ENCODE measurements at regions not wholly inside any gene's neighbourhood (a gene's known extent, or its start where the extent isn't known, plus 50 kb on each side); places are given as distances from the start of the nearest gene placed in this dataset.

DNA sequence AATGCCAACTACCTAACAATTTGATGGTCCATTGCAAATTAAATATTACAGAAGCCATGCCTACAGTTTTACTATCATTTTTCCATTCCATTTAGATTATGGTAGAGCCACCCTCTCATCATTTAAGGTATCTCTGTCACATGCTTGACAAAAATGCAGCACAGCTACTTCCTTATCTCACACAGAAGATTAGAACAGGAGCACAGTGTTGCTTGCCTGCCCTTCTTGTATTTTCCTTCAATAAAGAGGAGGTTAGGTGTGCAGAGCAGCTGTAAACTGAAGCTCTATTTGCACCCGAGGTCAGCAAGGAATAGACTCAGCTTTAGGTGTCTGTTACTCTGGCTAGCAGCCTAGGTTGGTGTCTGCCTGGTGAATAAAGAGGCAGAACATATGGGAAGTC lies 51.5 kb upstream of the ATP10B start:
- ATAC-seq (no peak), DNase-seq (no peak)
- Histone ChIP-seq H3K9me3 (no peaks in the 10 kb centered on the region), H3K27ac (no peak overlapping the region), H3K27me3 (no peaks in the 10 kb centered on the region), H3K4me3 (no peak overlapping the region), H3K4me1 (no peaks in the 10 kb centered on the region), H3K36me3 (no peaks in the 10 kb centered on the region)
- in situ Hi-C loops (cut with MboI; ENCODE audit: low sequenced_read_pairs in 4 of 4) (no loop called here), intact Hi-C loops (cut with DNase I; ENCODE audit: low total_unique reads) (no loop called here)
- TF ChIP-seq, protein P1, sequence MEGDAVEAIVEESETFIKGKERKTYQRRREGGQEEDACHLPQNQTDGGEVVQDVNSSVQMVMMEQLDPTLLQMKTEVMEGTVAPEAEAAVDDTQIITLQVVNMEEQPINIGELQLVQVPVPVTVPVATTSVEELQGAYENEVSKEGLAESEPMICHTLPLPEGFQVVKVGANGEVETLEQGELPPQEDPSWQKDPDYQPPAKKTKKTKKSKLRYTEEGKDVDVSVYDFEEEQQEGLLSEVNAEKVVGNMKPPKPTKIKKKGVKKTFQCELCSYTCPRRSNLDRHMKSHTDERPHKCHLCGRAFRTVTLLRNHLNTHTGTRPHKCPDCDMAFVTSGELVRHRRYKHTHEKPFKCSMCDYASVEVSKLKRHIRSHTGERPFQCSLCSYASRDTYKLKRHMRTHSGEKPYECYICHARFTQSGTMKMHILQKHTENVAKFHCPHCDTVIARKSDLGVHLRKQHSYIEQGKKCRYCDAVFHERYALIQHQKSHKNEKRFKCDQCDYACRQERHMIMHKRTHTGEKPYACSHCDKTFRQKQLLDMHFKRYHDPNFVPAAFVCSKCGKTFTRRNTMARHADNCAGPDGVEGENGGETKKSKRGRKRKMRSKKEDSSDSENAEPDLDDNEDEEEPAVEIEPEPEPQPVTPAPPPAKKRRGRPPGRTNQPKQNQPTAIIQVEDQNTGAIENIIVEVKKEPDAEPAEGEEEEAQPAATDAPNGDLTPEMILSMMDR (IDR thresholded peaks at IDR 0.05 in 4 of 5, conservative IDR thresholded peaks at IDR 0.05 in 1 of 5), result no peak
- no peak for TF ChIP-seq POLR2A (IDR thresholded peaks at IDR 0.05)

DNA sequence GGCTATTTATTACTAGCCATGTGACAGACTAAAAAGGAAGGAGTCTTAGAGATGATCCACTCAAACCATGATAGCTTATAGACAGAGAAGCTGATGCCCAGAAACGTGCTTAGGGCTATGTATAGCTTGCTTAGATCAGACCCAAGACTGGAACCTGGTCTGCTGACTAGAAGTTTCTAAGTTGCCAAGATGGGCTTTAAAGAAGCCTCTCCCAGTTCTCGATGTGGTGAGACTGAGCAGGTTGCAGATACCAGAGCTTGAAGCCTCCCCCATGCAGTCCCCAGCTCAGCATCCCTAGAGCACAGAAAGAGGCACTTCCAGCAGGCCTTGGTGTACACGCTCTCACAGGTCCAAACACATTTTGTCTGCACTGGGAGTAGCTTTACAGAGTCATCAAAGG lies 51.1 kb upstream of the ATP10B start:
- no peak overlapping the region for H3K4me3 ChIP-seq
- in situ Hi-C loops (cut with MboI; ENCODE audit: low sequenced_read_pairs in 4 of 4), result no loop called here
- TF ChIP-seq, protein P1 (IDR thresholded peaks at IDR 0.05 in 4 of 5, conservative IDR thresholded peaks at IDR 0.05 in 1 of 5), result no peak
- TF ChIP-seq POLR2A (IDR thresholded peaks at IDR 0.05), result no peak
- no peak for ATAC-seq
- intact Hi-C loops (cut with DNase I; ENCODE audit: low total_unique reads), result no loop called here
- H3K4me1 ChIP-seq, result no peaks in the 10 kb centered on the region
- DNase-seq, result no peak
- no peaks in the 10 kb centered on the region for H3K9me3 ChIP-seq
- no peaks in the 10 kb centered on the region for H3K36me3 ChIP-seq
- H3K27ac ChIP-seq, result no peak overlapping the region
- H3K27me3 ChIP-seq, result no peaks in the 10 kb centered on the region
